ENCODE measurements at regions not wholly inside any gene's neighbourhood (a gene's known extent, or its start where the extent isn't known, plus 50 kb on each side); places are given as distances from the start of the nearest gene placed in this dataset.

GRCh38 chr2:39604866-39605265, 60.9 kb upstream of the TMEM178A start:
- Histone ChIP-seq H3K9ac (replicated peaks in 1 of 4; ENCODE audit: extremely low read depth in 1 of 4, low read depth in 3 of 4, low read length in 3 of 4) (no peak overlapping the region), H3K4me1 (replicated peaks in 1 of 4; ENCODE audit: control insufficient read depth in 3 of 4, insufficient read depth in 4 of 4, low read length in 3 of 4) (peaks cover 0 to 4% (median 2%) of the 10 kb centered on the region in 4 experiments; a peak in 2 of 7 replicates), H4K20me1 (replicated peaks in 1 of 2; ENCODE audit: control insufficient read depth in 1 of 2, insufficient read depth in 2 of 2, low read length in 2 of 2) (no peaks in the 10 kb centered on the region), H3K27ac (ENCODE audit: low read depth, low read length) (no peak overlapping the region), H3K23me2 (ENCODE audit: low read depth, low read length) (no peaks in the 10 kb centered on the region), H3K56ac (replicated peaks; ENCODE audit: insufficient read length, low read depth, low read length) (no peak overlapping the region), H3K4me3 (ENCODE audit: extremely low read depth in 1 of 4, insufficient read depth in 2 of 4, low read depth in 3 of 4, low read length in 4 of 4) (no peak overlapping the region), H2BK120ac (replicated peaks; ENCODE audit: low read depth, low read length) (no peak overlapping the region), H4K91ac (replicated peaks; ENCODE audit: insufficient read length, low read length) (no peak overlapping the region), H3K36me3 (ENCODE audit: control insufficient read depth in 2 of 4, insufficient read depth in 4 of 4, low read length in 3 of 4) (no peaks in the 10 kb centered on the region), H3K27me3 (replicated peaks in 1 of 4; ENCODE audit: control insufficient read depth in 3 of 4, extremely low read depth in 1 of 4, insufficient read depth in 3 of 4, low read length in 3 of 4) (no peaks in the 10 kb centered on the region), H4K8ac (ENCODE audit: extremely low read depth, insufficient read depth, low read length) (no peak overlapping the region), H3K14ac (ENCODE audit: insufficient read length) (no peak overlapping the region), H2AK5ac (ENCODE audit: low read depth, low read length) (no peak overlapping the region), H4K5ac (ENCODE audit: insufficient read length, low read depth, low read length) (no peak overlapping the region), H2AFZ (ENCODE audit: low read length) (no peak overlapping the region), H3K18ac (ENCODE audit: extremely low read depth, low read length) (no peak overlapping the region), H2BK15ac (ENCODE audit: low read length) (no peak overlapping the region), H3K79me2 (ENCODE audit: control insufficient read depth in 1 of 2, insufficient read depth in 2 of 2, low read length in 2 of 2) (no peaks in the 10 kb centered on the region), H3K79me1 (ENCODE audit: low read depth, low read length) (no peaks in the 10 kb centered on the region), H3K23ac (ENCODE audit: insufficient read length) (no peak overlapping the region), H2BK5ac (ENCODE audit: low read depth, low read length) (no peak overlapping the region), H3K9me3 (ENCODE audit: insufficient read depth in 2 of 2, low read depth in 1 of 2, low read length in 1 of 2) (no peaks in the 10 kb centered on the region), H2BK12ac (ENCODE audit: low read depth, low read length) (no peak overlapping the region), H2BK20ac (ENCODE audit: low read length) (no peak overlapping the region), H3K4me2 (ENCODE audit: insufficient read depth in 1 of 2, low read depth in 2 of 2, low read length in 2 of 2) (no peak overlapping the region), H3K4ac (replicated peaks; ENCODE audit: insufficient read length, low read depth, low read length) (no peak overlapping the region)
- WGBS, 2 experiments (ENCODE audit: extremely low coverage in 1 of 2, insufficient coverage in 1 of 2, insufficient read length in 1 of 2, insufficient replicate concordance in 2 of 2, low coverage in 1 of 2, low lambda C conversion rate in 2 of 2, missing lambda C conversion rate in 1 of 2), result 88% methylated on average over 4 of the region's 4 CpGs; no CpG with 5 or more reads in 1 of the 2 experiments
- POLR2A ChIA-PET (ENCODE audit: partially characterized antibody), result no interaction called here
- no peak for TF ChIP-seq CBX5 (IDR thresholded peaks at IDR 0.05; ENCODE audit: low read depth, low read length)
- FAIRE-seq (no peak), DNase-seq (ENCODE audit: low read depth in 1 of 2, low spot score in 2 of 2) (no peak)
- CTCF ChIA-PET (ENCODE audit: partially characterized antibody), result interaction anchor here (0.7 to 5.1 kb wide), 6 partner anchors 9 to 127 kb away, joined by 3 to 32 read pairs (median 6); no protein-coding TSS in a partner anchor

All from H1 (cell line).